ENCODE measurements at regions not wholly inside any gene's neighbourhood (a gene's known extent, or its start where the extent isn't known, plus 50 kb on each side); places are given as distances from the start of the nearest gene placed in this dataset.

GRCh38 chr1:199297887-199298286 lies 659.0 kb downstream of the PTPRC start:
- ChIA-PET CTCF (no interaction called here), POLR2A (no interaction called here)
- H3K27ac ChIP-seq (ENCODE audit: extremely low read depth, low read depth, low read length): no peak overlapping the region
- H3K36me3 ChIP-seq (ENCODE audit: control insufficient read depth in 2 of 2, insufficient read depth in 1 of 2, low read length in 2 of 2): no peaks in the 10 kb centered on the region
- H3K4me1 ChIP-seq (ENCODE audit: control insufficient read depth, insufficient read depth, low read length): peaks cover 5% of the 10 kb centered on the region; the same call in 1 of the 2 replicates
- no peak overlapping the region for H3K4me3 ChIP-seq (ENCODE audit: low read depth, low read length)
- TF ChIP-seq ZNF48 (tag by site-specific recombination; IDR thresholded peaks at IDR 0.05) (no peak), ZNF423 (tag by site-specific recombination; IDR thresholded peaks at IDR 0.05) (no peak)
- H3K9me3 ChIP-seq (ENCODE audit: control insufficient read depth, insufficient read depth, low read depth, low read length): no peaks in the 10 kb centered on the region

- H3K9me3 ChIP-seq (ENCODE audit: control insufficient read depth, insufficient read depth, low read depth, low read length): no peaks in the 10 kb centered on the region
- TF ChIP-seq ZNF211 (tag by site-specific recombination; IDR thresholded peaks at IDR 0.05; ENCODE audit: low read depth) (no peak), GLI4 (tag by site-specific recombination; IDR thresholded peaks at IDR 0.05) (no peak), GLIS1 (tag by site-specific recombination; IDR thresholded peaks at IDR 0.05) (no peak), ZNF518A (tag by site-specific recombination; conservative IDR thresholded peaks at IDR 0.05; ENCODE audit: low read depth) (no peak), YY1 (tag by site-specific recombination; IDR thresholded peaks at IDR 0.05) (no peak), KLF9 (tag by site-specific recombination; IDR thresholded peaks at IDR 0.05; ENCODE audit: low read depth) (no peak), ZNF645 (tag by site-specific recombination; IDR thresholded peaks at IDR 0.05) (no peak)
- TF ChIP-seq, protein P1, sequence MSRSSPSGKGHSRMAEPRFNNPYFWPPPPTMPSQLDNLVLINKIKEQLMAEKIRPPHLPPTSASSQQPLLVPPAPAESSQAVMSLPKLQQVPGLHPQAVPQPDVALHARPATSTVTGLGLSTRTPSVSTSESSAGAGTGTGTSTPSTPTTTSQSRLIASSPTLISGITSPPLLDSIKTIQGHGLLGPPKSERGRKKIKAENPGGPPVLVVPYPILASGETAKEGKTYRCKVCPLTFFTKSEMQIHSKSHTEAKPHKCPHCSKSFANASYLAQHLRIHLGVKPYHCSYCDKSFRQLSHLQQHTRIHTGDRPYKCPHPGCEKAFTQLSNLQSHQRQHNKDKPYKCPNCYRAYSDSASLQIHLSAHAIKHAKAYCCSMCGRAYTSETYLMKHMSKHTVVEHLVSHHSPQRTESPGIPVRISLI (tag by site-specific recombination; IDR thresholded peaks at IDR 0.05): no peak
- ChIA-PET POLR2A (no interaction called here), CTCF (no interaction called here)
- H3K4me3 ChIP-seq (ENCODE audit: low read depth, low read length): no peak overlapping the region
- no peaks in the 10 kb centered on the region for H3K36me3 ChIP-seq (ENCODE audit: control insufficient read depth in 2 of 2, insufficient read depth in 1 of 2, low read length in 2 of 2)
- peaks cover 5% of the 10 kb centered on the region; the same call in 1 of the 2 replicates for H3K4me1 ChIP-seq (ENCODE audit: control insufficient read depth, insufficient read depth, low read length)
- H3K27ac ChIP-seq (ENCODE audit: extremely low read depth, low read depth, low read length): no peak overlapping the region
Measured at GRCh38 chr1:199298825-199299224, 660.0 kb downstream of the PTPRC start.

DNA sequence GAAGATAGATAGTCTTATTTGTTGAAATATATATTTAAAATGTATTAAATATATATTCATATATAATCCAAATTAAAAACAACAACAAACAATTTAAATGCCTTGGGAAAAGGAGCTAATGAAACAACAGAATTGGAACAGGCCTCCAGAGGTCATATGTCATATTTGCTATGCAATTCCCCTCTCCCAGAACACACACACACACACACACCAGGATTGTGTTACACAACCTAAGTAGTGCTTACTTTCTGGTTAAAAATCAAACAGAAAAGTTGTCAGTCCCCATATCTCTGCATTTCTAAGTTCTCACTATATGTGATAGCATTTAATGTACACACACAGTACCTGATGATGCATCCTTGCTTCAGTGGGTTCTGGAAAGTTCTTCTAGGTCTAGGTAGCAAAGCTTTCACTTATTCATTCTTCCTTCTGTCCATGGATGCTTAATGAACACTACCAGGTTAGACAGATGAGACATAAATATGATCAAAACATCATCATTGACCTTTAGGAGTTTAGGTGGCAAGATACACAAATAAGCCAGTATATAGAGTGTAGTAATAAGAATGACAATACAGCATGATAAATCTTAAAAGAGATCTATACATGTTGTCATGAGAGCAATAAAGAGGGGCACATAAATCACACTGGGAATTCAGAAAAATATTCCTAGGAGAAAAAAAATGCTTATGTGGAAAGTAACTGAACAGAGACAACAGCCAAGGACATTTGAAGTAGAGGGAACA lies 662.8 kb downstream of the PTPRC start:
- H3K36me3 ChIP-seq (ENCODE audit: control insufficient read depth in 2 of 2, insufficient read depth in 1 of 2, low read length in 2 of 2): no peaks in the 10 kb centered on the region
- POLR2A ChIA-PET: no interaction called here
- CTCF ChIA-PET: interaction anchor here (1.1 kb wide), 1 partner anchor 28 kb away, joined by 3 read pairs; no protein-coding TSS in a partner anchor
- no peak overlapping the region for H3K4me3 ChIP-seq (ENCODE audit: low read depth, low read length)
- no peak overlapping the region for H3K27ac ChIP-seq (ENCODE audit: extremely low read depth, low read depth, low read length)
- no peaks in the 10 kb centered on the region for H3K9me3 ChIP-seq (ENCODE audit: control insufficient read depth, insufficient read depth, low read depth, low read length)
- no peaks in the 10 kb centered on the region for H3K4me1 ChIP-seq (ENCODE audit: control insufficient read depth, insufficient read depth, low read length)
- no peak for TF ChIP-seq ZNF548 (tag by site-specific recombination; IDR thresholded peaks at IDR 0.05)
- no peak for TF ChIP-seq PBX3 (CRISPR knock-in tag; IDR thresholded peaks at IDR 0.05)
- TF ChIP-seq BCL11A (tag by site-specific recombination; IDR thresholded peaks at IDR 0.05; ENCODE audit: low read depth): no peak
- no peak for TF ChIP-seq ZNF560 (tag by site-specific recombination; IDR thresholded peaks at IDR 0.05; ENCODE audit: borderline replicate concordance)
- no peak for TF ChIP-seq ZNF654 (tag by site-specific recombination; IDR thresholded peaks at IDR 0.05; ENCODE audit: low read depth)
- no peak for TF ChIP-seq ZNF777 (tag by site-specific recombination; IDR thresholded peaks at IDR 0.05; ENCODE audit: borderline replicate concordance)
- no peak for TF ChIP-seq ZBTB20 (tag by site-specific recombination; IDR thresholded peaks at IDR 0.05)
- TF ChIP-seq ZNF639 (tag by site-specific recombination; IDR thresholded peaks at IDR 0.05): no peak
- TF ChIP-seq ZNF391 (tag by site-specific recombination; IDR thresholded peaks at IDR 0.05; ENCODE audit: borderline replicate concordance, low read depth): no peak
- TF ChIP-seq ZNF155 (tag by site-specific recombination; IDR thresholded peaks at IDR 0.05): no peak

All from HEK293 (cell line).